ENCODE measurements at regions not wholly inside any gene's neighbourhood (a gene's known extent, or its start where the extent isn't known, plus 50 kb on each side); places are given as distances from the start of the nearest gene placed in this dataset.

DNA sequence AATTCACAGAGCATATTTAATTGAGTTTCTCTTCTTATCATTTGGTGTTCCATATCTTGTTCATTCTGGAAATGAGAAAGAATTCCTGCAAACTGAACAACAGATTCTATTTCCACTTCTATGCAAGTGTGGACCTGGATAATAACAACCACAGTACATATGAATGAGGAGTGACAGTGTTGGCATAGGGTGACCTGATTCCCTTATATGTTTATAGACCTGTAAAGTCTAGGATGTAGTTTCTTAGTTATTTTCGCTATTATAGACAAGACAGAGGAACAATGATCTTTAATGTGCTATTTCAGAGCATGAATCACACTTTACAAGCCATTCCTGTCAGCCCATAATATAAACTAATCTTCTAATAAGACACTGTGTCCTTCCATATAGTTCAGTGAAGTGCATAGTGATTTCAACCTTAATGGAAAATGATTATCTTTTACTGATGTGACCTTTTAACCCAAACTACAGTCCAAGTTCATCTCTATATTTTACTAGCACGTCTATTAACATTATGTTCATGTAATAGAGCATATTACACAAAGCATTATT is 88.2 kb upstream of the FAM174A start:
- no peak for TF ChIP-seq YY1 (IDR thresholded peaks at IDR 0.05; ENCODE audit: insufficient read depth, insufficient read length)
- Histone ChIP-seq H3K9me3 (ENCODE audit: insufficient read depth, low read length) (no peaks in the 10 kb centered on the region), H3K9ac (ENCODE audit: insufficient read length, low read depth) (no peak overlapping the region), H3K27me3 (ENCODE audit: insufficient read depth, insufficient read length) (no peaks in the 10 kb centered on the region), H3K4me1 (ENCODE audit: insufficient read depth, insufficient read length) (no peaks in the 10 kb centered on the region), H3K4me3 (ENCODE audit: insufficient read length, low read depth) (no peak overlapping the region), H3K36me3 (ENCODE audit: insufficient read depth, insufficient read length, low read length) (no peaks in the 10 kb centered on the region)
- no peak for DNase-seq (ENCODE audit: low read depth, low spot score)

GRCh38 chr5:100444961-100445360 is 90.2 kb upstream of the FAM174A start:
- no peaks in the 10 kb centered on the region for H3K9me3 ChIP-seq (ENCODE audit: insufficient read depth, low read length)
- DNase-seq (ENCODE audit: low read depth, low spot score): no peak
- TF ChIP-seq SUZ12 (IDR thresholded peaks at IDR 0.05; ENCODE audit: extremely low read depth, insufficient read depth, insufficient read length) (no peak), ZNF274 (IDR thresholded peaks at IDR 0.05; ENCODE audit: low read depth, low read length) (no peak), YY1 (IDR thresholded peaks at IDR 0.05; ENCODE audit: insufficient read depth, insufficient read length) (no peak)
- no peaks in the 10 kb centered on the region for H3K4me1 ChIP-seq (ENCODE audit: insufficient read depth, insufficient read length)
- H3K27me3 ChIP-seq (ENCODE audit: insufficient read depth, insufficient read length): no peaks in the 10 kb centered on the region
- H3K4me3 ChIP-seq (ENCODE audit: insufficient read length, low read depth): no peak overlapping the region
- no peak overlapping the region for H3K9ac ChIP-seq (ENCODE audit: insufficient read length, low read depth)
- no peaks in the 10 kb centered on the region for H3K36me3 ChIP-seq (ENCODE audit: insufficient read depth, insufficient read length, low read length)

DNA sequence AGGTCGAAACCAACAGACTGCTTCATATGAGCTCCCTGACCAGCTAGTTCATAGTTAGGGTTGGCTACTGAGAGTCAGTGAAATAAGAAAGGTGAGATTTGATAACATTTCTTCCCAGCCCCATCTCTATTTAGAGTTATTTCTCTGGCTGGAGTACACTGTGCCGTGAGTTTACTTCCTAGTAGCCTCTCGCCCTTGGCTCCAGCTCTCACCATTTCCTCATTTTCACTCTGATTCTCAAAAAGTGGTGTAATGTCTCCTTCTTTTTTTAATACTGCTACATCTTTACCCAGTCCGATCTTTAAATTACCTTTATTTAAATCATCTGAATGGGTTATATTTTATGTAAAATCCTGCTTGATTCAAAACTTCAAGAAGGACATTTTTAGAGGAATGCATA is 100.4 kb upstream of the FAM174A start:
- no peak overlapping the region for H3K4me3 ChIP-seq (ENCODE audit: insufficient read length, low read depth)
- DNase-seq (ENCODE audit: low read depth, low spot score): no peak
- TF ChIP-seq ZNF274 (IDR thresholded peaks at IDR 0.05; ENCODE audit: low read depth, low read length) (no peak), SUZ12 (IDR thresholded peaks at IDR 0.05; ENCODE audit: extremely low read depth, insufficient read depth, insufficient read length) (no peak)
- H3K4me1 ChIP-seq (ENCODE audit: insufficient read depth, insufficient read length): no peaks in the 10 kb centered on the region
- H3K27me3 ChIP-seq (ENCODE audit: insufficient read depth, insufficient read length): no peaks in the 10 kb centered on the region
- H3K9me3 ChIP-seq (ENCODE audit: insufficient read depth, low read length): no peaks in the 10 kb centered on the region
- no peak overlapping the region for H3K9ac ChIP-seq (ENCODE audit: insufficient read length, low read depth)
- no peaks in the 10 kb centered on the region for H3K36me3 ChIP-seq (ENCODE audit: insufficient read depth, insufficient read length, low read length)

DNA sequence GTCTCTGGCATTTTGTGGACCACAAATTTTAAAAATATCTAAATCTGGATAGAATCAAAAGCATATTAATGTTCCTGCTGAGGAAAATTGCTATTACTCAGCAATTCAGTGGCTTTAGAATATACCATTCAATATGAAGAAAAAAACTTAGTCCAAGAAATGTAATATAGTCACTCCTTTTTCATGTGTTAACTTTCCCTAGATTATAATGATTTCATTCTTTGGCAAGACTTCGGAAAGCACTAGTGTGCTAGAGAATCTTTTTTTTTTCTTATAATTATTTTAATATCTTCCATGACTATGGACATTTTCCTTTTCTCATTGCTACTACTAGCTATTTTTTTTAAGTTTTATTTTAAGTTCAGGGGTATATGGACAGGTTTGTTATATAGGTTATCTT is 102.4 kb upstream of the FAM174A start:
- Histone ChIP-seq H3K4me3 (ENCODE audit: insufficient read length, low read depth) (no peak overlapping the region), H3K4me1 (ENCODE audit: insufficient read depth, insufficient read length) (no peaks in the 10 kb centered on the region), H3K27me3 (ENCODE audit: insufficient read depth, insufficient read length) (no peaks in the 10 kb centered on the region), H3K9ac (ENCODE audit: insufficient read length, low read depth) (no peak overlapping the region), H3K9me3 (ENCODE audit: insufficient read depth, low read length) (no peaks in the 10 kb centered on the region), H3K36me3 (ENCODE audit: insufficient read depth, insufficient read length, low read length) (no peaks in the 10 kb centered on the region)
- no peak for TF ChIP-seq YY1 (IDR thresholded peaks at IDR 0.05; ENCODE audit: insufficient read depth, insufficient read length)
- TF ChIP-seq SUZ12 (IDR thresholded peaks at IDR 0.05; ENCODE audit: extremely low read depth, insufficient read depth, insufficient read length): no peak
- no peak for TF ChIP-seq ZNF274 (IDR thresholded peaks at IDR 0.05; ENCODE audit: low read depth, low read length)
- no peak for DNase-seq (ENCODE audit: low read depth, low spot score)

DNA sequence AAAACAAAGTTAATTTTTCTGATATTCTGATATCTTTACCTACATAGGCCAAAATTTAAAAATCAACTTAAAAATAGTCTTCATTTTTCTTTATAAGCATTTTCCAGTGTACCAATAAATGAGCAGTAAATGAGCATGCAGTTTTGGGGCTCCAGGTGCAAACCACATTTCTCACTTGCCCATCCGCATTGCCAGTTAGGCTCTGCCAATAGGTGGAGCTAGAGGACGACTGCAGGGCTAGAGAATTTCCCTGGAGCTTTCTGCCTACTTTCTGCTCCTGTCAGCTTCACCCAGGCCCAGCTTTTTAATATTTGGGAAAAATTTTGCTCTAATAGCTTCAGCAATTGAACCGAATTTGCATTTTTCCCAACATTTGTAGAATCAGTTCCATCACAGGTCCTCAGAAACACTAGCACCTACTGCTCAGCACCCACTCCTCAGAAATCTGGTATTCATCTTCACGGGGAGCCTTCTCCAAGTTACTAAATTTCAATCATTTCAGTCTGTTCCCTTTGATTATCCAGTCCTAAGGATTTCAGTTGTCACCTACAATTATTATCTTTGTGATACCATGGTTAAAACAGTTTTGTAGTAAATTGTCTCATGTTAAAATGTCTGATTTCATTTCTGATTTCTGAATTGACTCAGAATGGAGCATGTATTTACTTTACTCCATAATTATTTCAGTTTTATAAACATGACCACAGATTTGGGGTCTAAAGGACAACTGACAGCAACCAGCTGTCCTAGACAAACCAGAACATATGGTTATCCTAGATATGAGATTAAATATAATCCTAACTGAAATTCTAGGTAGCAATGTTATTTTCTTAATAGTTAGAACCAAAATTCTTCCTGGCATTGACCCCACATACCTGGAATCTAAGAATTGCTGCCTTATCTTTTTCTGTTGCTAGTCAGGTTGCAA is 104.6 kb upstream of the FAM174A start:
- DNase-seq (ENCODE audit: low read depth, low spot score): peak; percentile 27
- no peaks in the 10 kb centered on the region for H3K27me3 ChIP-seq (ENCODE audit: insufficient read depth, insufficient read length)

GRCh38 chr5:100424787-100425186 is 110.4 kb upstream of the FAM174A start:
- H3K9me3 ChIP-seq (ENCODE audit: insufficient read depth, low read length): peaks cover 18% of the 10 kb centered on the region
- no peak overlapping the region for H3K9ac ChIP-seq (ENCODE audit: insufficient read length, low read depth)
- no peaks in the 10 kb centered on the region for H3K4me1 ChIP-seq (ENCODE audit: insufficient read depth, insufficient read length)
- no peak for DNase-seq (ENCODE audit: low read depth, low spot score)
- TF ChIP-seq YY1 (IDR thresholded peaks at IDR 0.05; ENCODE audit: insufficient read depth, insufficient read length) (no peak), ZNF274 (IDR thresholded peaks at IDR 0.05; ENCODE audit: low read depth, low read length) (no peak), SUZ12 (IDR thresholded peaks at IDR 0.05; ENCODE audit: extremely low read depth, insufficient read depth, insufficient read length) (no peak)
- H3K36me3 ChIP-seq (ENCODE audit: insufficient read depth, insufficient read length, low read length): no peaks in the 10 kb centered on the region
- H3K4me3 ChIP-seq (ENCODE audit: insufficient read length, low read depth): no peak overlapping the region
- H3K27me3 ChIP-seq (ENCODE audit: insufficient read depth, insufficient read length): no peaks in the 10 kb centered on the region

More for the DNA sequence above, 104.6 kb upstream of the FAM174A start:
- Histone ChIP-seq H3K4me1 (ENCODE audit: insufficient read depth, insufficient read length) (no peaks in the 10 kb centered on the region), H3K9me3 (ENCODE audit: insufficient read depth, low read length) (peaks cover 2% of the 10 kb centered on the region), H3K9ac (ENCODE audit: insufficient read length, low read depth) (no peak overlapping the region), H3K36me3 (ENCODE audit: insufficient read depth, insufficient read length, low read length) (no peaks in the 10 kb centered on the region), H3K4me3 (ENCODE audit: insufficient read length, low read depth) (no peak overlapping the region)
- TF ChIP-seq YY1 (IDR thresholded peaks at IDR 0.05; ENCODE audit: insufficient read depth, insufficient read length) (no peak), ZNF274 (IDR thresholded peaks at IDR 0.05; ENCODE audit: low read depth, low read length) (no peak), SUZ12 (IDR thresholded peaks at IDR 0.05; ENCODE audit: extremely low read depth, insufficient read depth, insufficient read length) (no peak)

DNA sequence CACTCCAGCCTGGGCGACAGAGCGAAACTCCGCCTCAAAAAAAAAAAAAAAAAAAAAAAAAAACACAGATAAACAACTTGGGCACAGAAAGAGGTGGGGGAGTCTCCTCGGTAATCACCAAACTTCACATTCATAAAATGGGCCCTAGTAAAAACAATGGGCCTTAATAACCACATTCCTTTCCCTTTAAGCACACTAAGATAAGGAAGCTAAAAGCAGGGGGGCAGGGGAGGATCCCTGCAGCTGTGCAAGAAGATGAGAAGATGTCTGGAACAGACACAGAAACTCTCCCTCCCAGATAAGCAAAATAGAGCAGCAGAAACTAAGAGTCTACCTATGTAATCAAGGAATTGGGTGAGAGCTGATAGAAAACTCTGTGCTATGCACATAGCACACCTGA is 111.2 kb upstream of the FAM174A start:
- no peak for DNase-seq (ENCODE audit: low read depth, low spot score)
- no peak for TF ChIP-seq YY1 (IDR thresholded peaks at IDR 0.05; ENCODE audit: insufficient read depth, insufficient read length)
- TF ChIP-seq SUZ12 (IDR thresholded peaks at IDR 0.05; ENCODE audit: extremely low read depth, insufficient read depth, insufficient read length): no peak
- no peak for TF ChIP-seq ZNF274 (IDR thresholded peaks at IDR 0.05; ENCODE audit: low read depth, low read length)

More for the DNA sequence above, 111.2 kb upstream of the FAM174A start:
- Histone ChIP-seq H3K9ac (ENCODE audit: insufficient read length, low read depth) (no peak overlapping the region), H3K4me3 (ENCODE audit: insufficient read length, low read depth) (no peak overlapping the region), H3K4me1 (ENCODE audit: insufficient read depth, insufficient read length) (no peaks in the 10 kb centered on the region), H3K36me3 (ENCODE audit: insufficient read depth, insufficient read length, low read length) (no peaks in the 10 kb centered on the region), H3K9me3 (ENCODE audit: insufficient read depth, low read length) (peaks cover 18% of the 10 kb centered on the region), H3K27me3 (ENCODE audit: insufficient read depth, insufficient read length) (no peaks in the 10 kb centered on the region)
